Amniotic epithelial cell (primary cell): ENCODE measurements at regions not wholly inside any gene's neighbourhood (a gene's known extent, or its start where the extent isn't known, plus 50 kb on each side); places are given as distances from the start of the nearest gene placed in this dataset.
"Not testable (repeated sequence)": the region's sequence is repeated elsewhere in the genome, so short reads cannot be mapped to it uniquely, and the experiment has no call there.

Source experiments
- DNase-seq: peaks from one replicate; pipeline ENCODE4 v3.0.0-alpha.2; 2010; ENCODE audit warnings: low read depth

- DNase-seq, result no peak
Measured at GRCh38 chr3:21020681-21021080, 730.3 kb downstream of the ZNF385D start.

DNA sequence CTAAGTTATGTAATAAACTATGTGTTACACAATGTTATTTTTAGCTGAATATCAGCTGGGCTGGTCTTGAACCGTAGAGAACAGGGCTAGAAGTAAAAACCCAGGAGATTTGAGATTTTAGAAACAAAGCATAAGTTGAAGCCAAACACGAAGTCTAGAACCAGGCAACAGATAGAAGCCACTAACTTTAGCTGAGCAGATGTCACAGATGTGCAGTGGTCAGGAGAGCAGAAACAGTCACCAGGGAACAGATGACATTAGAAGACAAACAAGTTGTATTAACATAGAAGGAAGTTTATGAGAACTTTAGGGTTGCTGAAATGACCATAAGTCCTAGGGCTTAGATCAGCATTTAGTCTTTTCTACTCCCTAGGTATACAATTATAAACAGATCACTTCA lies 731.0 kb downstream of the ZNF385D start:
- no peak for DNase-seq

DNA sequence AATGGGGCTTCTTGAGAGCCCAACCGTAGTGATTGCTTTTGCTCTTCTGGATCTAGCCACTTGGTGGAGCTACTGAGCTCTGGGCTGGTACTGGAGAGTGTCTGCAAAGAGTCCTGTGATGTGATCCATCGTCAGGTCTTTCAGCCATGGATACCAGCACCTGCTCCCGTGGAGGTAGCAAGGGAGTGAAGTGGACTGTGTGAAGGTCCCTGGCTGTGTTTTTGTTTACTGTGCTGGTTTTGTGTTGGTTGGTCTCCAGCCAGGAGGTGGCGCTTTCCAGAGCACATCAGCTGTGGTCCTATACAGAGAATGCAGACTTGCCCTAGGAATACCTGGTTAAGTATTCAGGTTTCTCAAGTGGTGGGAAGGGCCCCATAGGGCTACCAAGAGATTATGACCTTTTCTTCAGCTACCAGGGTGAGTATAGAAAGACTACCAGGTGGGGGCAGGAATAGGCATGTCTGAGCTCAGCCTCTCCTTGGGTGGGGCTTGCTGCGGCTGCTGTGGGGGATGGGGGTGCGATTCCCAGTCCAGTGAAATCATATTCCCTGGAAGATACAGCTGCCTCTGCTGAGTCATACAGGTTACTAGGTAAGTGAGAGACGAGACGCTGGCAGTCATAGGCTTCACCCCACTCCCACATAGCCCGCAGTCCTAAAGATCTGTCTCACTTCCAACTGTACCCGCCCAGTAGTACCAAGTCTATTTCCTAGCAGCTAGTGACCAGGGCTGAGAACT lies 733.7 kb downstream of the ZNF385D start:
- DNase-seq, result peak; percentile 0

DNA sequence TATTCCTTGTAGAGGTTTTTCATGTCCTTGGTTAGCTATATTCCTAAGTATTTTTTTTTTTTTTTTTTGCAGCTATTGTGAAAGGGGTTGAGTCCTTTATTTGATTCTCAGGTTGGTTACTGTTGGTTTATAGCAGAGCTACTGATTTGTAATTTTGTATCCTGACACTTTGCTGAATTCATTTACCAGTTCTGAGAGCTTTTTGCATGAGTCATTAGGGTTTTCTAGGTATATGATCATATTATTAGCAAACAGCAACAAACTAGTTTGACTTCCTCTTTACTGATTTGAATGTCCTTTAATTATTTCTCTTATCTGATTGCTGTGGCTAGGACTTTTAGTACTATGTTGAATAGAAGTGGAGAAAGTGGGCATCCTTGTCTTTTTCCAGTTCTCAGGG lies 737.4 kb downstream of the ZNF385D start:
- DNase-seq, result no peak

DNA sequence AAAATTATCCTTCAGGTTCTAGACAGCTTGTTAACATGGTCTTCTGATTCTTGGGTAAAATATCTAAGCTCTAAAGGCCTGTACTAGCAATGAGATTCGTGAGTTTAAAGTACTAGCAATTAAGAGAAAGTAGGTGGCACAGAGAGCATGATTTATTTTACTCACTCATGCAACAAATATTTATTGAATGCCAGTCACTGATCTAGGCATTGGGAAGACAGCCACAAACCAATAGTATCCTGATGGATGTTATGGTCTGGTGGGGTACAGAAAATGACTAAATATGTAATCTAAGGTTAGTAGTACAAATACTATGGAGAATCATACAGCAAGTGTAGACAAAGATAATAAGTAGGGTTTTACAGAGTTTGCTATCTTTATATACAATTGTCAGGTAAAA lies 751.3 kb downstream of the ZNF385D start:
- DNase-seq, result no peak

- DNase-seq, result no peak
Measured at GRCh38 chr3:20997183-20997582, 753.8 kb downstream of the ZNF385D start.

DNA sequence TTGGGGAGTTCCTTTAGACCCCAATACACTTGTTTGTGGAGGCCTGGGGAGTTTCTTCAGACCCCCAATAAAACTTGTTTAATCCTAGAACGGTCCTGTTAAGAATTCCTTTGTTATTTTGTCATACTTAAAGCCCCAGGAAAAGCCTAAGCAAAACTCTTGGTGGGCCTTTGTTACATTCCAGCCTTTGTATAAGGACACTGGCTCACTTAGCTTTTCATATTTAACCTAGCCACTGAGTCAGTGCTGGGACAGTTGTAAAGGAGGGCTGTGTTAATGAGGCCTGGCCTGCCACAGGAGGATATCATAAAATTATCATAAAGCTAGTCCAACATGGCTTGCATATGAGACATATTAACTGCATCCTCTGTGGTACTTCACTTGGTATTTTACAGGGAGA lies 760.1 kb downstream of the ZNF385D start:
- DNase-seq, result no peak

DNA sequence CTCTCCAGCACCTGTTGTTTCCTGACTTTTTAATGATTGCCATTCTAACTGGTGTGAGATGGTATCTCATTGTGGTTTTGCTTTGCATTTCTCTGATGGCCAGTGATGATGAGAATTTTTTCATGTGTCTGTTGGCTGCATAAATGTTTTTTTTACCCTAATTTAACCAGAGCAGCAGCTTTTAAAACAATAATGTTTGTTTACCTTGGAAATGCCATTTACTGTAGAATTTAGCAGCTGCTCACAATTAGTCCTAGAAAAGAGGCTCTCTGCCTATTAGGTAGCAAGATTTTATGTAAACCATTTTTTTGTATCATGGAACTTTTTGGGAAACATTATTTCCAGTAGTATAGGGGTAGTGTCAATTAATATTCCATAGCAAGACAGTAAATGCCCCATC lies 761.4 kb downstream of the ZNF385D start:
- not testable (repeated sequence) for DNase-seq

DNA sequence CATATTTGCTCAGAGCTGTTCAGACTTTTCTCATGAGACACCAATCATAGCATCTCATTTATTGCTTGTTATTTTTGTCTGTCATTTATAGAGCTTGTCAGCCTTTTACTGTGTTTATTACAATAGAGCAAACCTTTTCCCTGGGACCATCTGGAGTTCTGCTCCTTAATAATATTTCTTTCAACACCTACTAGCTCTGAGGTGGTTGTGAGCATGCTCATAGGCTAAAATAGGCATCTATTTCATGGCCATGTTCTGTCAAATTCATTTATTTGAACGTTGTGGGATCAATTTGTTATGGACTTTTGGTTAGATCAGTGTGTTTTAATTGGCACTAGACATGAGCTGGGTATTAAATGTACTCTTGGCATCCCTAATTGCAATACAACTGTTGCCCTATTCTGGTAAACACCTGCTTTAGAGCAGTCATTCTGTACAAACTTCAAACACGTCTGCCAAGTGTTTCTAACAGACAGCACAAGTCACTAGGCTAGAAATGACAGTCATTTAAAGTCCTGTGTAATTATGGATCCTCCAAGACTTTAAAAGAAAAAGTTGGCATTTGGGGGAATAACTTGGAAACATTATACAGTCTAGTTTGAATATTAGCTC lies 766.3 kb downstream of the ZNF385D start:
- DNase-seq, result no peak

GRCh38 chr3:20975188-20975651 lies 775.8 kb downstream of the ZNF385D start:
- DNase-seq, result peak; percentile 3

- no peak for DNase-seq
Measured at GRCh38 chr3:20974396-20974795, 776.6 kb downstream of the ZNF385D start.

- not testable (repeated sequence) for DNase-seq
Measured at GRCh38 chr3:20970807-20971206, 780.2 kb downstream of the ZNF385D start.

- not testable (repeated sequence) for DNase-seq
Measured at GRCh38 chr3:20967485-20967884, 781.5 kb upstream of the SGO1 start.

DNA sequence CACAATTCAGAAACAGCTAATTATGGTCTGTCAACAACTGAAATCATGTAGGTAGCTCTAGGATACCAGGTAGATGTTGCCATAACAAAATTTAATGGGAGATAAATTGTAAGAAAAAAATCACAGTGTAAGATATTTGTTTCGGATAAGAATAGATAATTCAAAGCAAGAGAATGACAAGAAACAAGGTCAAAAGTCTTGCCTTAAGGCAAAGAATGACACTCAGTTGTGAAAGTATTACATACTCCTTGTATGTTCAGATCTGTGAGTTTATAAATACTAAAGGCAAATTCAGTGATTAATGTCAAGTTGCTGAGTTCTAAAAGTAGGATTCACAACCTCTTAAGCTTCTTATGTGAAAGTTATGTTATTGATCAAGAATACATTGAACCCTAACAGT lies 772.2 kb upstream of the SGO1 start:
- DNase-seq, result no peak

GRCh38 chr3:20945892-20946291 lies 759.9 kb upstream of the SGO1 start:
- no peak for DNase-seq

- no peak for DNase-seq
Measured at GRCh38 chr3:20935791-20936190, 749.8 kb upstream of the SGO1 start.

GRCh38 chr3:20931834-20932233 lies 745.8 kb upstream of the SGO1 start:
- DNase-seq, result no peak

- peak; percentile 16 for DNase-seq
Measured at GRCh38 chr3:20930034-20930433, 744.0 kb upstream of the SGO1 start.

- no peak for DNase-seq
Measured at GRCh38 chr3:20924646-20925385, 738.8 kb upstream of the SGO1 start.

- not testable (repeated sequence) for DNase-seq
Measured at GRCh38 chr3:20921112-20921511, 735.1 kb upstream of the SGO1 start.

DNA sequence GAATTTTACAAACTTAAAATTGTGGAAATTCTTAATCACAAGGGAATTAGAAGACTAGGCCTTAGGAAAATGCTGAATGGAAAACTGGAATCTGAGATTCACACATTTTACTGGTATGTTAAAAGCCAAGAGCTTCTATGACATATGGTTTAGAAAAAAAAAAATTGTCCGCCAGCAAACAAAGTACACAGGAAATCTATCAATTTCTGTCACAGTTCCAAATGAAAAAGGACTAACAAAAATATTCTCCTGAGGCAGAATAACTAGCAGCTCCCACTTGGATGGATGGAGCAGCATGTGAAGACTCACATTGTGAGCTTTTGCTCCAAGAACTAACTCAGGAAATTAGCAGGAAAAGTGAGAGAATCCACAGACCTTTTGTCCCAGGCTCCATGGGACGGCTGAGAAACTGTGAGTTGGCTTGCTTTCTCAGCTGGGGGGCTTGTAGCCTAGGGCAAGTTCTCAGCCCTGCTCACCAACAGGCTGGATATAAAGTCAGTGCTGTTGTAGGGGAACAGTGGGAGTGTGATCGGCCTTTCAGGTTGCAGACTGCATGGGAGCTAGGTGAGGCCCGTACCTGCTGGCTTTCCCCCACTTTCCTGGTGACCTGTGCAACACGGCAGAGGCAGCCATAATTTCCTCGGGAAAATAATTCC lies 731.1 kb upstream of the SGO1 start:
- no peak for DNase-seq

GRCh38 chr3:20914310-20914709 lies 728.3 kb upstream of the SGO1 start:
- DNase-seq, result no peak

- DNase-seq, result no peak
Measured at GRCh38 chr3:20912406-20912805, 726.4 kb upstream of the SGO1 start.
